ENCODE measurements at regions not wholly inside any gene's neighbourhood (a gene's known extent, or its start where the extent isn't known, plus 50 kb on each side); places are given as distances from the start of the nearest gene placed in this dataset.

DNA sequence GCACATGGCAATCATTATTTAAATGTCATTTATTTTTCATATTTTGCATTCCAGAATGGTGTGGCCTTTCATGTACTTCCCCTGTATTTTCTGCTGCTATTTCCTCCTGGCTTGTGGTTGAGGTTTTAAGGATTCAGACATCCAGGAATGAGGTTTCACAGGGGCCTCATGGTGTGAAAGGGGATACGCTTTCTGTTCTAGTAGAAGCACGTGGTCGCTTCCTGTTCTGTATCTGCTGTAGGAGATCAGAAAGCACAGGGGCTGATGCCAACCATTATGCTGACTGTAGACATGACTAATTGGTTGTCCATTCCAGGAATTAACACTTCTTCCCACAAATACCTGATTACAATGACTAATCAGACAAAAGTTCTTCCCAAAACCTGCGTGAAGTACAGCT, 405.9 kb downstream of the SHISA9 start:
- ChIA-PET POLR2A (no interaction called here), CTCF (no interaction called here)
- Histone ChIP-seq H3K27ac (ENCODE audit: low read depth in 2 of 2, low read length in 1 of 2) (no peak overlapping the region), H3F3A (replicated peaks; ENCODE audit: insufficient read depth) (no peaks in the 10 kb centered on the region), H3K36me3 (replicated peaks in 1 of 2; ENCODE audit: control insufficient read depth in 1 of 2, insufficient read depth in 2 of 2, low read length in 1 of 2) (no peaks in the 10 kb centered on the region), H3K4me3 (ENCODE audit: low read depth in 2 of 2, low read length in 1 of 2) (no peak overlapping the region), H3K4me1 (ENCODE audit: control insufficient read depth in 1 of 2, insufficient read depth in 2 of 2, low read depth in 1 of 2, low read length in 1 of 2) (no peaks in the 10 kb centered on the region), H3K9me2 (no peaks in the 10 kb centered on the region), H3K27me3 (ENCODE audit: insufficient read depth) (no peaks in the 10 kb centered on the region), H3K9me3 (no peaks in the 10 kb centered on the region), H3K4me2 (no peak overlapping the region), H2AFZ (ENCODE audit: low read depth) (no peak overlapping the region), H3K9ac (no peak overlapping the region), H4K20me1 (ENCODE audit: insufficient read depth) (no peaks in the 10 kb centered on the region), H3K79me2 (ENCODE audit: insufficient read depth) (no peaks in the 10 kb centered on the region)
- TF ChIP-seq, protein P1, sequence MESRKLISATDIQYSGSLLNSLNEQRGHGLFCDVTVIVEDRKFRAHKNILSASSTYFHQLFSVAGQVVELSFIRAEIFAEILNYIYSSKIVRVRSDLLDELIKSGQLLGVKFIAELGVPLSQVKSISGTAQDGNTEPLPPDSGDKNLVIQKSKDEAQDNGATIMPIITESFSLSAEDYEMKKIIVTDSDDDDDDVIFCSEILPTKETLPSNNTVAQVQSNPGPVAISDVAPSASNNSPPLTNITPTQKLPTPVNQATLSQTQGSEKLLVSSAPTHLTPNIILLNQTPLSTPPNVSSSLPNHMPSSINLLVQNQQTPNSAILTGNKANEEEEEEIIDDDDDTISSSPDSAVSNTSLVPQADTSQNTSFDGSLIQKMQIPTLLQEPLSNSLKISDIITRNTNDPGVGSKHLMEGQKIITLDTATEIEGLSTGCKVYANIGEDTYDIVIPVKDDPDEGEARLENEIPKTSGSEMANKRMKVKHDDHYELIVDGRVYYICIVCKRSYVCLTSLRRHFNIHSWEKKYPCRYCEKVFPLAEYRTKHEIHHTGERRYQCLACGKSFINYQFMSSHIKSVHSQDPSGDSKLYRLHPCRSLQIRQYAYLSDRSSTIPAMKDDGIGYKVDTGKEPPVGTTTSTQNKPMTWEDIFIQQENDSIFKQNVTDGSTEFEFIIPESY (IDR thresholded peaks at IDR 0.05; ENCODE audit: borderline replicate concordance, low read depth), result no peak
- TF ChIP-seq NRF1 (IDR thresholded peaks at IDR 0.05; ENCODE audit: low read depth, low read length) (no peak), ELF1 (IDR thresholded peaks at IDR 0.05) (no peak), MXI1 (IDR thresholded peaks at IDR 0.05; ENCODE audit: low read depth, low read length) (no peak), TEAD4 (IDR thresholded peaks at IDR 0.05; ENCODE audit: borderline replicate concordance, insufficient read depth) (no peak), FOSL2 (IDR thresholded peaks at IDR 0.05; ENCODE audit: borderline replicate concordance, low read depth) (no peak)
- TF ChIP-seq, protein P2, sequence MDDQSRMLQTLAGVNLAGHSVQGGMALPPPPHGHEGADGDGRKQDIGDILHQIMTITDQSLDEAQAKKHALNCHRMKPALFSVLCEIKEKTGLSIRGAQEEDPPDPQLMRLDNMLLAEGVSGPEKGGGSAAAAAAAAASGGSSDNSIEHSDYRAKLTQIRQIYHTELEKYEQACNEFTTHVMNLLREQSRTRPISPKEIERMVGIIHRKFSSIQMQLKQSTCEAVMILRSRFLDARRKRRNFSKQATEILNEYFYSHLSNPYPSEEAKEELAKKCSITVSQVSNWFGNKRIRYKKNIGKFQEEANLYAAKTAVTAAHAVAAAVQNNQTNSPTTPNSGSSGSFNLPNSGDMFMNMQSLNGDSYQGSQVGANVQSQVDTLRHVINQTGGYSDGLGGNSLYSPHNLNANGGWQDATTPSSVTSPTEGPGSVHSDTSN (IDR thresholded peaks at IDR 0.05), result no peak
- no peak for DNase-seq
- 4% methylated on average over 4 of the region's 4 CpGs for WGBS (ENCODE audit: low lambda C conversion rate)

DNA sequence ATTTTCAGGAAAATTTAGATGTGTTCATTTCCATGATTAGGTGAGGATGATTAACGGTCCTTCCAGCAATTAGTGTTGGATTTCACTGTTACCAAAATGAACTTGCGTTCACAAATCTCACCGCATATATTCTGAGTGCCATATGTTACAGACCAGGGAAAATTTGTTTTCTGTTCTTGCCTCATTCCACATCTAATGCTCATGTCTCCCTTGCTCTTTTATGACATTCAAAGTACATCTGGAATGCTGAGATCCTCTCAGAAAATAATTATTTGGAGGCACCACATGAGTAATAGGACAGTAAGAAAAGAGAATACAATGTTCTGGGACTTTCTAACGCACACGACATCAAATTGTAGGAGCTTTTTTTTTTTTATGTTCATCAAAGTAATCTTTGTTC, 406.5 kb downstream of the SHISA9 start:
- Histone ChIP-seq H3K79me2 (ENCODE audit: insufficient read depth) (no peaks in the 10 kb centered on the region), H3K4me2 (no peak overlapping the region), H2AFZ (ENCODE audit: low read depth) (no peak overlapping the region), H3K4me3 (ENCODE audit: low read depth in 2 of 2, low read length in 1 of 2) (no peak overlapping the region), H3K27me3 (ENCODE audit: insufficient read depth) (no peaks in the 10 kb centered on the region), H3K4me1 (ENCODE audit: control insufficient read depth in 1 of 2, insufficient read depth in 2 of 2, low read depth in 1 of 2, low read length in 1 of 2) (no peaks in the 10 kb centered on the region), H4K20me1 (ENCODE audit: insufficient read depth) (no peaks in the 10 kb centered on the region), H3K36me3 (replicated peaks in 1 of 2; ENCODE audit: control insufficient read depth in 1 of 2, insufficient read depth in 2 of 2, low read length in 1 of 2) (no peaks in the 10 kb centered on the region), H3K9me2 (no peaks in the 10 kb centered on the region), H3K9ac (no peak overlapping the region), H3K9me3 (no peaks in the 10 kb centered on the region), H3K27ac (ENCODE audit: low read depth in 2 of 2, low read length in 1 of 2) (no peak overlapping the region), H3F3A (replicated peaks; ENCODE audit: insufficient read depth) (no peaks in the 10 kb centered on the region)
- CTCF ChIA-PET, result no interaction called here
- WGBS (ENCODE audit: low lambda C conversion rate), result 26% methylated on average over 5 of the region's 5 CpGs
- TF ChIP-seq, protein P3, sequence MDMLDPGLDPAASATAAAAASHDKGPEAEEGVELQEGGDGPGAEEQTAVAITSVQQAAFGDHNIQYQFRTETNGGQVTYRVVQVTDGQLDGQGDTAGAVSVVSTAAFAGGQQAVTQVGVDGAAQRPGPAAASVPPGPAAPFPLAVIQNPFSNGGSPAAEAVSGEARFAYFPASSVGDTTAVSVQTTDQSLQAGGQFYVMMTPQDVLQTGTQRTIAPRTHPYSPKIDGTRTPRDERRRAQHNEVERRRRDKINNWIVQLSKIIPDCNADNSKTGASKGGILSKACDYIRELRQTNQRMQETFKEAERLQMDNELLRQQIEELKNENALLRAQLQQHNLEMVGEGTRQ (IDR thresholded peaks at IDR 0.05; ENCODE audit: borderline replicate concordance, low read depth, low read length), result no peak
- TF ChIP-seq SMC3 (IDR thresholded peaks at IDR 0.05; ENCODE audit: low read depth, low read length) (no peak), RFX5 (IDR thresholded peaks at IDR 0.05; ENCODE audit: low read length) (no peak), EZH2phosphoT487 (IDR thresholded peaks at IDR 0.05; ENCODE audit: borderline replicate concordance, low read depth) (no peak), NRF1 (IDR thresholded peaks at IDR 0.05; ENCODE audit: low read depth, low read length) (no peak)
- TF ChIP-seq, protein P4, sequence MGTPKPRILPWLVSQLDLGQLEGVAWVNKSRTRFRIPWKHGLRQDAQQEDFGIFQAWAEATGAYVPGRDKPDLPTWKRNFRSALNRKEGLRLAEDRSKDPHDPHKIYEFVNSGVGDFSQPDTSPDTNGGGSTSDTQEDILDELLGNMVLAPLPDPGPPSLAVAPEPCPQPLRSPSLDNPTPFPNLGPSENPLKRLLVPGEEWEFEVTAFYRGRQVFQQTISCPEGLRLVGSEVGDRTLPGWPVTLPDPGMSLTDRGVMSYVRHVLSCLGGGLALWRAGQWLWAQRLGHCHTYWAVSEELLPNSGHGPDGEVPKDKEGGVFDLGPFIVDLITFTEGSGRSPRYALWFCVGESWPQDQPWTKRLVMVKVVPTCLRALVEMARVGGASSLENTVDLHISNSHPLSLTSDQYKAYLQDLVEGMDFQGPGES (IDR thresholded peaks at IDR 0.05; ENCODE audit: low read depth, low read length), result no peak
- TF ChIP-seq, protein P1 (IDR thresholded peaks at IDR 0.05; ENCODE audit: borderline replicate concordance, low read depth), result no peak
- TF ChIP-seq, protein P5, sequence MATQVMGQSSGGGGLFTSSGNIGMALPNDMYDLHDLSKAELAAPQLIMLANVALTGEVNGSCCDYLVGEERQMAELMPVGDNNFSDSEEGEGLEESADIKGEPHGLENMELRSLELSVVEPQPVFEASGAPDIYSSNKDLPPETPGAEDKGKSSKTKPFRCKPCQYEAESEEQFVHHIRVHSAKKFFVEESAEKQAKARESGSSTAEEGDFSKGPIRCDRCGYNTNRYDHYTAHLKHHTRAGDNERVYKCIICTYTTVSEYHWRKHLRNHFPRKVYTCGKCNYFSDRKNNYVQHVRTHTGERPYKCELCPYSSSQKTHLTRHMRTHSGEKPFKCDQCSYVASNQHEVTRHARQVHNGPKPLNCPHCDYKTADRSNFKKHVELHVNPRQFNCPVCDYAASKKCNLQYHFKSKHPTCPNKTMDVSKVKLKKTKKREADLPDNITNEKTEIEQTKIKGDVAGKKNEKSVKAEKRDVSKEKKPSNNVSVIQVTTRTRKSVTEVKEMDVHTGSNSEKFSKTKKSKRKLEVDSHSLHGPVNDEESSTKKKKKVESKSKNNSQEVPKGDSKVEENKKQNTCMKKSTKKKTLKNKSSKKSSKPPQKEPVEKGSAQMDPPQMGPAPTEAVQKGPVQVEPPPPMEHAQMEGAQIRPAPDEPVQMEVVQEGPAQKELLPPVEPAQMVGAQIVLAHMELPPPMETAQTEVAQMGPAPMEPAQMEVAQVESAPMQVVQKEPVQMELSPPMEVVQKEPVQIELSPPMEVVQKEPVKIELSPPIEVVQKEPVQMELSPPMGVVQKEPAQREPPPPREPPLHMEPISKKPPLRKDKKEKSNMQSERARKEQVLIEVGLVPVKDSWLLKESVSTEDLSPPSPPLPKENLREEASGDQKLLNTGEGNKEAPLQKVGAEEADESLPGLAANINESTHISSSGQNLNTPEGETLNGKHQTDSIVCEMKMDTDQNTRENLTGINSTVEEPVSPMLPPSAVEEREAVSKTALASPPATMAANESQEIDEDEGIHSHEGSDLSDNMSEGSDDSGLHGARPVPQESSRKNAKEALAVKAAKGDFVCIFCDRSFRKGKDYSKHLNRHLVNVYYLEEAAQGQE (IDR thresholded peaks at IDR 0.05; ENCODE audit: low read depth, low read length), result no peak
- DNase-seq, result no peak
- POLR2A ChIA-PET, result no interaction called here

All from SK-N-SH (cell line).